PC-3 (cell line): ENCODE measurements at regions not wholly inside any gene's neighbourhood (a gene's known extent, or its start where the extent isn't known, plus 50 kb on each side); places are given as distances from the start of the nearest gene placed in this dataset.

Source experiments
- ATAC-seq: fragments of 200-7000 bp; cut with Tn5 transposase; 2 replicates; pipeline ENCODE4 v1.9.1; 2020; ENCODE audit warnings: mild to moderate bottlenecking, moderate library complexity
- BruUV-seq: library from RNA; stranded (reverse); fragments of 400-500 nt; replicated peaks from 2 replicates; lab custom pipeline; 2021; lab: Mats Ljungman, UMichigan
- CTCF ChIA-PET: fragments of 300-600 bp; sonication (Branson Sonifier 250); formaldehyde crosslinking; loops from one replicate; lab custom pipeline; 2022; ENCODE audit warnings: antibody characterized with exemption; lab: Charles Lee
- POLR2A ChIA-PET: fragments of 300-600 bp; sonication (Branson Sonifier 250); formaldehyde crosslinking; loops from one replicate; lab custom pipeline; 2022; ENCODE audit warnings: antibody characterized with exemption; ENCODE audit not compliant: unreplicated experiment; lab: Charles Lee
- DNase-seq: peaks from one replicate; pipeline ENCODE4 v3.0.0-alpha.2; 2015
- H2AFZ ChIP-seq: fragments of 300-600 bp; sonication (generic); 2 replicates; pipeline ENCODE4 v1.6.0; 2016; ENCODE audit warnings: antibody characterized with exemption, low read length
- H3F3A ChIP-seq: fragments of 300-600 bp; sonication (generic); one replicate; pipeline ENCODE4 v1.6.0; 2017; ENCODE audit warnings: antibody characterized with exemption, low read length, control low read depth, mild to moderate bottlenecking; ENCODE audit not compliant: unreplicated experiment
- H3K27ac ChIP-seq: fragments of 300-600 bp; sonication (generic); 2 replicates; pipeline ENCODE4 v1.5.1; 2016; ENCODE audit warnings: mild to moderate bottlenecking, low read length
- H3K27me3 ChIP-seq: fragments of 300-600 bp; sonication (generic); 2 replicates; pipeline ENCODE4 v1.6.1; 2016; ENCODE audit warnings: low read length, mixed read lengths
- H3K36me3 ChIP-seq: fragments of 300-600 bp; sonication (generic); 2 replicates; pipeline ENCODE4 v1.6.1; 2016; ENCODE audit warnings: low read depth, mixed run types, low read length, mixed read lengths
- H3K4me1 ChIP-seq: fragments of 300-600 bp; sonication (generic); 2 replicates; pipeline ENCODE4 v1.5.1; 2016; ENCODE audit warnings: low read length; ENCODE audit not compliant: insufficient read depth
- H3K4me2 ChIP-seq: fragments of 300-600 bp; sonication (generic); 2 replicates; pipeline ENCODE4 v1.6.0; 2016; ENCODE audit warnings: low read length
- H3K4me3 ChIP-seq: fragments of 300-600 bp; sonication (generic); 2 replicates; pipeline ENCODE4 v1.5.1; 2016; ENCODE audit warnings: mild to moderate bottlenecking, low read length, mixed read lengths
- H3K79me2 ChIP-seq: fragments of 300-600 bp; sonication (generic); 2 replicates; pipeline ENCODE4 v1.6.1; 2017; ENCODE audit warnings: low read length, mixed read lengths
- H3K9ac ChIP-seq: fragments of 300-600 bp; sonication (generic); 2 replicates; pipeline ENCODE4 v1.6.0; 2016; ENCODE audit warnings: mild to moderate bottlenecking, low read length
- H3K9me2 ChIP-seq: fragments of 300-600 bp; sonication (generic); replicated peaks from 2 replicates; pipeline ENCODE4 v1.6.1; 2016; ENCODE audit warnings: mixed run types, low read length, mixed read lengths
- H3K9me3 ChIP-seq: fragments of 300-600 bp; sonication (generic); 2 replicates; pipeline ENCODE4 v1.6.1; 2016; ENCODE audit warnings: low read length, mixed read lengths
- H4K20me1 ChIP-seq: fragments of 300-600 bp; sonication (generic); 2 replicates; pipeline ENCODE4 v1.6.1; 2016; ENCODE audit warnings: low read length, mixed read lengths
- CTCF ChIP-seq: fragments of 300-600 bp; sonication (generic); conservative IDR thresholded peaks from 2 replicates; pipeline ENCODE4 v1.5.1; 2017; ENCODE audit warnings: antibody characterized with exemption, low read depth, mild to moderate bottlenecking, low read length
- EZH2 ChIP-seq: fragments of 300-600 bp; sonication (generic); IDR thresholded peaks from one replicate; pipeline ENCODE4 v1.6.1; 2017; ENCODE audit warnings: antibody characterized with exemption, mild to moderate bottlenecking, low read length; ENCODE audit not compliant: unreplicated experiment
- EZH2phosphoT487 ChIP-seq: fragments of 300-600 bp; sonication (generic); IDR thresholded peaks from 2 replicates; pipeline ENCODE4 v1.6.1; 2018; ENCODE audit warnings: mild to moderate bottlenecking, antibody characterized with exemption, low read length, borderline replicate concordance
- intact Hi-C: fragments of 100-400 bp; cut with micrococcal nuclease; formaldehyde crosslinking; loops from 2 replicates; pipeline ENCODE4 v1.9.0; 2023

- BruUV-seq: no TSS peak
- DNase-seq (no peak), ATAC-seq (no peak)
- no peaks in the 10 kb centered on the region for H3K4me1 ChIP-seq
- no peaks in the 10 kb centered on the region for H3K27me3 ChIP-seq
- H3K4me2 ChIP-seq: no peak overlapping the region
- H3F3A ChIP-seq: no peaks in the 10 kb centered on the region
- no peaks in the 10 kb centered on the region for H3K79me2 ChIP-seq
- H3K4me3 ChIP-seq: no peak overlapping the region
- H3K9ac ChIP-seq: no peak overlapping the region
- no peaks in the 10 kb centered on the region for H3K9me3 ChIP-seq
- no peak overlapping the region for H3K27ac ChIP-seq
- H3K9me2 ChIP-seq: no peaks in the 10 kb centered on the region
- H2AFZ ChIP-seq: no peak overlapping the region
- no peaks in the 10 kb centered on the region for H3K36me3 ChIP-seq
- POLR2A ChIA-PET: no interaction called here
- no peaks in the 10 kb centered on the region for H4K20me1 ChIP-seq
- TF ChIP-seq CTCF (no peak), EZH2phosphoT487 (no peak)
- intact Hi-C loops: no loop called here
- CTCF ChIA-PET: no interaction called here
Measured at GRCh38 chr10:126806991-126807702, 98.1 kb upstream of the DOCK1 start.

- H3K36me3 ChIP-seq: no peaks in the 10 kb centered on the region
- no peak overlapping the region for H3K27ac ChIP-seq
- no peaks in the 10 kb centered on the region for H3K9me2 ChIP-seq
- no peak overlapping the region for H3K4me2 ChIP-seq
- no peaks in the 10 kb centered on the region for H3K79me2 ChIP-seq
- no peak for TF ChIP-seq EZH2
- TF ChIP-seq EZH2phosphoT487: no peak
- TF ChIP-seq CTCF: no peak
- ChIA-PET POLR2A (no interaction called here), CTCF (no interaction called here)
- intact Hi-C loops: no loop called here
- no peaks in the 10 kb centered on the region for H3K9me3 ChIP-seq
- no peaks in the 10 kb centered on the region for H3K4me1 ChIP-seq
- no peaks in the 10 kb centered on the region for H4K20me1 ChIP-seq
- H3K9ac ChIP-seq: no peak overlapping the region
- H3F3A ChIP-seq: no peaks in the 10 kb centered on the region
- H2AFZ ChIP-seq: no peak overlapping the region
- DNase-seq: no peak
- ATAC-seq: no peak
- no peak overlapping the region for H3K4me3 ChIP-seq
- no peaks in the 10 kb centered on the region for H3K27me3 ChIP-seq
- BruUV-seq: no TSS peak
Measured at GRCh38 chr10:126808103-126808502, 97.1 kb upstream of the DOCK1 start.

GRCh38 chr10:126813432-126813831, 91.8 kb upstream of the DOCK1 start:
- H3K36me3 ChIP-seq: no peaks in the 10 kb centered on the region
- ATAC-seq: no peak
- H3K4me2 ChIP-seq: no peak overlapping the region
- H3K4me3 ChIP-seq: no peak overlapping the region
- TF ChIP-seq CTCF (no peak), EZH2 (no peak), EZH2phosphoT487 (no peak)
- H2AFZ ChIP-seq: no peak overlapping the region
- no peaks in the 10 kb centered on the region for H3K9me2 ChIP-seq
- no peaks in the 10 kb centered on the region for H4K20me1 ChIP-seq
- no peak overlapping the region for H3K27ac ChIP-seq
- H3K79me2 ChIP-seq: no peaks in the 10 kb centered on the region
- H3K9ac ChIP-seq: no peak overlapping the region
- DNase-seq: no peak
- ChIA-PET POLR2A (no interaction called here), CTCF (no interaction called here)
- no peaks in the 10 kb centered on the region for H3K4me1 ChIP-seq
- intact Hi-C loops: no loop called here
- H3K27me3 ChIP-seq: no peaks in the 10 kb centered on the region
- no peaks in the 10 kb centered on the region for H3K9me3 ChIP-seq
- H3F3A ChIP-seq: no peaks in the 10 kb centered on the region
- BruUV-seq: no TSS peak
